ENCODE measurements at regions not wholly inside any gene's neighbourhood (a gene's known extent, or its start where the extent isn't known, plus 50 kb on each side); places are given as distances from the start of the nearest gene placed in this dataset.

DNA sequence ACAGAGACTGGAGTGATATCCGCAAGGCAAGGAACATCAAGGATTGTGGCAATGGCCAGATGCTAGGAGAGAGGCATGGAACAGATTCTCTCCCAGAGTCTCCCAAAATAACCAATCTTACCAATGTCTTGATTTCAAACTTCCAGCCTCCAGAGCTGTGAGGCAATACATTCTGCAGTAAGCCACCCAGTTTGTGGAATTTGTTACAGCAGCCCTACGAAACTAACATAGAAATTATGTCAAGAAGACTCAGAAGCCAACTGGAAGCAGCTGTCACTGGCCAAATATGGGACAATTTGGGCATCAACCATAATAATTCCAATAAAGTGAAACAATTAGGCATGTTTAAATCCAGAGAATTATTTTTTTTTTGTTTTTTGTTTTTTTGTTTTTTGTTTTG is 271.1 kb downstream of the NDUFS4 start:
- H3K4me1 ChIP-seq: no peaks in the 10 kb centered on the region
- WGBS, 4 donors: 81 to 92% (median 85%) methylated on average over 2 of the region's 2 CpGs

More for the DNA sequence above, 271.1 kb downstream of the NDUFS4 start:
- TF ChIP-seq POLR2A (IDR thresholded peaks at IDR 0.05): no peak
- TF ChIP-seq, protein P1, sequence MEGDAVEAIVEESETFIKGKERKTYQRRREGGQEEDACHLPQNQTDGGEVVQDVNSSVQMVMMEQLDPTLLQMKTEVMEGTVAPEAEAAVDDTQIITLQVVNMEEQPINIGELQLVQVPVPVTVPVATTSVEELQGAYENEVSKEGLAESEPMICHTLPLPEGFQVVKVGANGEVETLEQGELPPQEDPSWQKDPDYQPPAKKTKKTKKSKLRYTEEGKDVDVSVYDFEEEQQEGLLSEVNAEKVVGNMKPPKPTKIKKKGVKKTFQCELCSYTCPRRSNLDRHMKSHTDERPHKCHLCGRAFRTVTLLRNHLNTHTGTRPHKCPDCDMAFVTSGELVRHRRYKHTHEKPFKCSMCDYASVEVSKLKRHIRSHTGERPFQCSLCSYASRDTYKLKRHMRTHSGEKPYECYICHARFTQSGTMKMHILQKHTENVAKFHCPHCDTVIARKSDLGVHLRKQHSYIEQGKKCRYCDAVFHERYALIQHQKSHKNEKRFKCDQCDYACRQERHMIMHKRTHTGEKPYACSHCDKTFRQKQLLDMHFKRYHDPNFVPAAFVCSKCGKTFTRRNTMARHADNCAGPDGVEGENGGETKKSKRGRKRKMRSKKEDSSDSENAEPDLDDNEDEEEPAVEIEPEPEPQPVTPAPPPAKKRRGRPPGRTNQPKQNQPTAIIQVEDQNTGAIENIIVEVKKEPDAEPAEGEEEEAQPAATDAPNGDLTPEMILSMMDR (IDR thresholded peaks at IDR 0.05): no peak
- ATAC-seq (no peak), DNase-seq (no peak)
- Histone ChIP-seq H3K4me3 (no peak overlapping the region), H3K27ac (no peak overlapping the region), H3K9me3 (peaks cover 0 to 21% (median 5%) of the 10 kb centered on the region in 12 donors), H3K27me3 (no peaks in the 10 kb centered on the region), H3K36me3 (no peaks in the 10 kb centered on the region)
- intact Hi-C loops (cut with DNase I): loop anchor here in 1 of 10 donors (5.0 kb wide), 1 partner anchor 284 kb away; no protein-coding TSS in a partner anchor

Data from heart left ventricle (tissue), 16 donors.